ENCODE measurements at regions not wholly inside any gene's neighbourhood (a gene's known extent, or its start where the extent isn't known, plus 50 kb on each side); places are given as distances from the start of the nearest gene placed in this dataset.

DNA sequence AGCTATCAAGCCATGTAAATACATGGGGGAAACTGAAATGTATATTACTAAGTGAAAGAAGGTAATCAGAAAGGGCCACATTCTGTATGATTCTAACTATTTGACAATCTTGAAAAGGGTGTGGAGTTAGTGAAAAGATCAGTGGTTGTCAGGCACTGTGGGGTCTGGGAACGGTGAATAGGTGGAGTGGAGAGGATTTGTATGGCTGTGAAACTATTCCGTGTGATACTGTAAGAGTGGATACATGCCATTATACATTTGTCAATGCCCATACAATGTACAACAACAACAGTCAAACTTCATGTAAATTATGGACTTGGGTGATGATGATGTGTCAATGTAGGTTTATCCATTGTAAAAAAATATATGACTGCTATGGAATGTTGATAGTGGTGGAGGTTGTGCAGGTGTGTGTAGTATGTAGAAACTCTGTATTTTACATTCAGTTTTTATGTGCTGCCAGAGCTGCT lies 1116.2 kb downstream of the SUCLG1 start:
- TF ChIP-seq POLR2A (IDR thresholded peaks at IDR 0.05): no peak
- TF ChIP-seq, protein P1, sequence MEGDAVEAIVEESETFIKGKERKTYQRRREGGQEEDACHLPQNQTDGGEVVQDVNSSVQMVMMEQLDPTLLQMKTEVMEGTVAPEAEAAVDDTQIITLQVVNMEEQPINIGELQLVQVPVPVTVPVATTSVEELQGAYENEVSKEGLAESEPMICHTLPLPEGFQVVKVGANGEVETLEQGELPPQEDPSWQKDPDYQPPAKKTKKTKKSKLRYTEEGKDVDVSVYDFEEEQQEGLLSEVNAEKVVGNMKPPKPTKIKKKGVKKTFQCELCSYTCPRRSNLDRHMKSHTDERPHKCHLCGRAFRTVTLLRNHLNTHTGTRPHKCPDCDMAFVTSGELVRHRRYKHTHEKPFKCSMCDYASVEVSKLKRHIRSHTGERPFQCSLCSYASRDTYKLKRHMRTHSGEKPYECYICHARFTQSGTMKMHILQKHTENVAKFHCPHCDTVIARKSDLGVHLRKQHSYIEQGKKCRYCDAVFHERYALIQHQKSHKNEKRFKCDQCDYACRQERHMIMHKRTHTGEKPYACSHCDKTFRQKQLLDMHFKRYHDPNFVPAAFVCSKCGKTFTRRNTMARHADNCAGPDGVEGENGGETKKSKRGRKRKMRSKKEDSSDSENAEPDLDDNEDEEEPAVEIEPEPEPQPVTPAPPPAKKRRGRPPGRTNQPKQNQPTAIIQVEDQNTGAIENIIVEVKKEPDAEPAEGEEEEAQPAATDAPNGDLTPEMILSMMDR (IDR thresholded peaks at IDR 0.05): no peak

Data from breast epithelium (tissue), 3 donors.